ENCODE measurements at regions not wholly inside any gene's neighbourhood (a gene's known extent, or its start where the extent isn't known, plus 50 kb on each side); places are given as distances from the start of the nearest gene placed in this dataset.
"Not testable (repeated sequence)": the region's sequence is repeated elsewhere in the genome, so short reads cannot be mapped to it uniquely, and the experiment has no call there.

- H3K9me3 Mint-ChIP-seq = peaks cover 11% of the 10 kb centered on the region
- TF ChIP-seq CTCF (IDR thresholded peaks at IDR 0.05) = no peak
- H3K27ac Mint-ChIP-seq = no peak overlapping the region
- H3K4me1 Mint-ChIP-seq = no peaks in the 10 kb centered on the region
- no peaks in the 10 kb centered on the region for H3K36me3 Mint-ChIP-seq (ENCODE audit: low read depth)
- DNase-seq = no peak
- H3K27me3 Mint-ChIP-seq (ENCODE audit: low read depth, poor library complexity) = peaks cover 3% of the 10 kb centered on the region
- no peak overlapping the region for H3K4me3 Mint-ChIP-seq
Observed at GRCh38 chr19:28686756-28687155, 526.2 kb downstream of the UQCRFS1 start.

GRCh38 chr19:28685802-28686201 lies 527.1 kb downstream of the UQCRFS1 start:
- H3K27me3 Mint-ChIP-seq (ENCODE audit: low read depth, poor library complexity) = peaks cover 3% of the 10 kb centered on the region

GRCh38 chr19:28685077-28685476 lies 527.9 kb downstream of the UQCRFS1 start:
- H3K9me3 Mint-ChIP-seq = peaks cover 11% of the 10 kb centered on the region
- H3K4me1 Mint-ChIP-seq; H3K27ac Mint-ChIP-seq; H3K4me3 Mint-ChIP-seq; DNase-seq; H3K36me3 Mint-ChIP-seq (ENCODE audit: low read depth); H3K27me3 Mint-ChIP-seq (ENCODE audit: low read depth, poor library complexity): not testable (repeated sequence)

More at GRCh38 chr19:28685802-28686201, 527.1 kb downstream of the UQCRFS1 start:
- H3K4me1 Mint-ChIP-seq = no peaks in the 10 kb centered on the region
- peaks cover 9% of the 10 kb centered on the region for H3K9me3 Mint-ChIP-seq
- H3K27ac Mint-ChIP-seq = no peak overlapping the region
- DNase-seq = no peak
- no peak overlapping the region for H3K4me3 Mint-ChIP-seq
- TF ChIP-seq CTCF (IDR thresholded peaks at IDR 0.05) = no peak
- no peaks in the 10 kb centered on the region for H3K36me3 Mint-ChIP-seq (ENCODE audit: low read depth)

GRCh38 chr19:28680111-28680510 lies 532.8 kb downstream of the UQCRFS1 start:
- no peak for DNase-seq
- TF ChIP-seq CTCF (IDR thresholded peaks at IDR 0.05) = no peak
- H3K9me3 Mint-ChIP-seq = peaks cover 19% of the 10 kb centered on the region
- H3K27ac Mint-ChIP-seq = no peak overlapping the region
- H3K4me3 Mint-ChIP-seq = no peak overlapping the region
- no peaks in the 10 kb centered on the region for H3K4me1 Mint-ChIP-seq
- no peaks in the 10 kb centered on the region for H3K36me3 Mint-ChIP-seq (ENCODE audit: low read depth)
- no peaks in the 10 kb centered on the region for H3K27me3 Mint-ChIP-seq (ENCODE audit: low read depth, poor library complexity)

GRCh38 chr19:28670836-28671235 lies 542.1 kb downstream of the UQCRFS1 start:
- no peak for DNase-seq
- peaks cover 50% of the 10 kb centered on the region for H3K9me3 Mint-ChIP-seq
- no peaks in the 10 kb centered on the region for H3K4me1 Mint-ChIP-seq
- no peak overlapping the region for H3K4me3 Mint-ChIP-seq
- H3K27ac Mint-ChIP-seq = no peak overlapping the region
- peaks cover 7% of the 10 kb centered on the region for H3K36me3 Mint-ChIP-seq (ENCODE audit: low read depth)
- TF ChIP-seq CTCF (IDR thresholded peaks at IDR 0.05) = no peak
- H3K27me3 Mint-ChIP-seq (ENCODE audit: low read depth, poor library complexity) = peaks cover 3% of the 10 kb centered on the region

GRCh38 chr19:28669804-28670203 lies 543.1 kb downstream of the UQCRFS1 start:
- DNase-seq = no peak
- Mint-ChIP-seq H3K27me3 (ENCODE audit: low read depth, poor library complexity) (peaks cover 3% of the 10 kb centered on the region), H3K4me3 (no peak overlapping the region), H3K36me3 (ENCODE audit: low read depth) (peaks cover 7% of the 10 kb centered on the region), H3K27ac (no peak overlapping the region), H3K9me3 (peaks cover 44% of the 10 kb centered on the region), H3K4me1 (no peaks in the 10 kb centered on the region)
- TF ChIP-seq CTCF (IDR thresholded peaks at IDR 0.05) = no peak
